PC-9 (cell line): ENCODE measurements at regions not wholly inside any gene's neighbourhood (a gene's known extent, or its start where the extent isn't known, plus 50 kb on each side); places are given as distances from the start of the nearest gene placed in this dataset.

Experiments used
- BruUV-seq: library from RNA; stranded (reverse); fragments of 400-500 nt; replicated peaks from 2 replicates; lab custom pipeline; 2021; lab: Mats Ljungman, UMichigan
- CTCF ChIA-PET: fragments of 300-600 bp; sonication (Branson Sonifier 250); formaldehyde crosslinking; loops from one replicate; lab custom pipeline; 2022; ENCODE audit warnings: antibody characterized with exemption; lab: Charles Lee
- POLR2A ChIA-PET: fragments of 300-600 bp; sonication (Branson Sonifier 250); formaldehyde crosslinking; loops from one replicate; lab custom pipeline; 2022; ENCODE audit warnings: antibody characterized with exemption; ENCODE audit not compliant: unreplicated experiment; lab: Charles Lee
- DNase-seq, 2 experiments: peaks; one replicate each; pipeline versions ENCODE4 v3.0.0 to v3.0.0-alpha.2; 2015 to 2022; ENCODE audit warnings: mixed read lengths in 1 of 2
- H2AFZ ChIP-seq: fragments of 200-600 bp; sonication (generic); 2 replicates; pipeline ENCODE4 v1.8.1; 2017; ENCODE audit warnings: antibody characterized with exemption
- H3F3A ChIP-seq: fragments of 200-600 bp; sonication (generic); 2 replicates; pipeline ENCODE4 v1.8.1; 2017; ENCODE audit warnings: antibody characterized with exemption, mild to moderate bottlenecking, low read depth; ENCODE audit not compliant: insufficient read depth
- H3K27ac ChIP-seq: fragments of 200-600 bp; sonication (generic); 2 replicates; pipeline ENCODE4 v1.6.1; 2016; ENCODE audit warnings: mixed run types
- H3K27me3 ChIP-seq: fragments of 200-600 bp; sonication (generic); 2 replicates; pipeline ENCODE4 v1.6.1; 2016; ENCODE audit warnings: low read depth, mixed run types; ENCODE audit not compliant: insufficient read depth
- H3K36me3 ChIP-seq: fragments of 200-600 bp; sonication (generic); 2 replicates; pipeline ENCODE4 v1.6.1; 2016; ENCODE audit warnings: low read depth, mixed run types
- H3K4me1 ChIP-seq: fragments of 200-600 bp; sonication (generic); replicated peaks from 2 replicates; pipeline ENCODE4 v1.6.1; 2016; ENCODE audit warnings: mixed run types; ENCODE audit not compliant: insufficient read depth
- H3K4me2 ChIP-seq: fragments of 200-600 bp; sonication (generic); 2 replicates; pipeline ENCODE4 v1.6.1; 2017; ENCODE audit warnings: mixed run types
- H3K4me3 ChIP-seq: fragments of 200-600 bp; sonication (generic); 2 replicates; pipeline ENCODE4 v1.6.1; 2016; ENCODE audit warnings: mixed run types
- H3K79me2 ChIP-seq: fragments of 200-600 bp; sonication (generic); 2 replicates; pipeline ENCODE4 v1.6.1; 2017; ENCODE audit warnings: low read depth, mixed run types
- H3K9me2 ChIP-seq: fragments of 200-600 bp; sonication (generic); 2 replicates; pipeline ENCODE4 v1.8.1; 2017; ENCODE audit warnings: mild to moderate bottlenecking; ENCODE audit not compliant: insufficient read depth
- H3K9me3 ChIP-seq: fragments of 200-600 bp; sonication (generic); 2 replicates; pipeline ENCODE4 v1.8.1; 2016; ENCODE audit warnings: low read depth; ENCODE audit not compliant: insufficient read depth
- H4K20me1 ChIP-seq: fragments of 200-600 bp; sonication (generic); 2 replicates; pipeline ENCODE4 v1.8.1; 2017; ENCODE audit not compliant: insufficient read depth
- CTCF ChIP-seq: fragments of 200-600 bp; sonication (generic); conservative IDR thresholded peaks from 2 replicates; pipeline ENCODE4 v1.6.1; 2017; ENCODE audit warnings: mixed run types, antibody characterized with exemption, mild to moderate bottlenecking, moderate library complexity
- EZH2 ChIP-seq: fragments of 200-600 bp; sonication (generic); IDR thresholded peaks from 2 replicates; pipeline ENCODE4 v1.8.0; 2017; ENCODE audit warnings: antibody characterized with exemption, low read depth
- intact Hi-C: fragments of 100-400 bp; cut with micrococcal nuclease; formaldehyde crosslinking; loops from one replicate; pipeline ENCODE4 v1.10.0; 2022; ENCODE audit not compliant: unreplicated experiment

GRCh38 chr12:108053512-108053911, 75.6 kb upstream of the WSCD2 start:
- no peak for DNase-seq
- Histone ChIP-seq H3K36me3 (no peaks in the 10 kb centered on the region), H3K4me1 (no peaks in the 10 kb centered on the region), H3K9me2 (no peaks in the 10 kb centered on the region), H3K79me2 (no peaks in the 10 kb centered on the region), H3K27ac (no peak overlapping the region), H3K4me3 (no peak overlapping the region), H3K9me3 (no peaks in the 10 kb centered on the region), H3K27me3 (peaks cover 29% of the 10 kb centered on the region), H3K4me2 (no peak overlapping the region), H4K20me1 (no peaks in the 10 kb centered on the region), H3F3A (no peaks in the 10 kb centered on the region), H2AFZ (no peak overlapping the region)
- ChIA-PET CTCF (no interaction called here), POLR2A (no interaction called here)
- TF ChIP-seq EZH2 (no peak), CTCF (no peak)
- intact Hi-C loops = no loop called here
- BruUV-seq = no TSS peak

- H3K79me2 ChIP-seq = no peaks in the 10 kb centered on the region
- H3K4me2 ChIP-seq = no peak overlapping the region
- DNase-seq = no peak
- TF ChIP-seq CTCF (no peak), EZH2 (no peak)
- no peaks in the 10 kb centered on the region for H3K4me1 ChIP-seq
- H3F3A ChIP-seq = no peaks in the 10 kb centered on the region
- H3K9me3 ChIP-seq = no peaks in the 10 kb centered on the region
- no peak overlapping the region for H3K4me3 ChIP-seq
- intact Hi-C loops = no loop called here
- no peak overlapping the region for H2AFZ ChIP-seq
- H4K20me1 ChIP-seq = no peaks in the 10 kb centered on the region
- no peaks in the 10 kb centered on the region for H3K9me2 ChIP-seq
- no TSS peak for BruUV-seq
- CTCF ChIA-PET = no interaction called here
- H3K27me3 ChIP-seq = peaks cover 29% of the 10 kb centered on the region
- H3K27ac ChIP-seq = no peak overlapping the region
- H3K36me3 ChIP-seq = no peaks in the 10 kb centered on the region
- POLR2A ChIA-PET = no interaction called here
Measured at GRCh38 chr12:108054496-108054895, 74.6 kb upstream of the WSCD2 start.

GRCh38 chr12:108055141-108055540, 73.9 kb upstream of the WSCD2 start:
- Histone ChIP-seq H4K20me1 (no peaks in the 10 kb centered on the region), H3K79me2 (no peaks in the 10 kb centered on the region), H3K9me3 (no peaks in the 10 kb centered on the region), H3K4me3 (no peak overlapping the region), H3K9me2 (no peaks in the 10 kb centered on the region), H3K27me3 (peaks cover 29% of the 10 kb centered on the region), H2AFZ (no peak overlapping the region), H3K27ac (no peak overlapping the region), H3K4me2 (no peak overlapping the region), H3K4me1 (no peaks in the 10 kb centered on the region), H3K36me3 (no peaks in the 10 kb centered on the region), H3F3A (no peaks in the 10 kb centered on the region)
- BruUV-seq = no TSS peak
- intact Hi-C loops = no loop called here
- ChIA-PET CTCF (no interaction called here), POLR2A (no interaction called here)
- TF ChIP-seq EZH2 (no peak), CTCF (no peak)
- no peak for DNase-seq
